Upper lobe of right lung (tissue), 1 donor: ENCODE measurements at regions not wholly inside any gene's neighbourhood (a gene's known extent, or its start where the extent isn't known, plus 50 kb on each side); places are given as distances from the start of the nearest gene placed in this dataset.

Source experiments
- ATAC-seq: fragments of 200-7000 bp; cut with Tn5 transposase; one replicate; pipeline ENCODE4 v1.9.1; 2020; ENCODE audit warnings: mild to moderate bottlenecking, moderate library complexity
- DNase-seq: peaks from one replicate; pipeline ENCODE4 v3.0.0-alpha.2; 2020
- H3K27ac ChIP-seq: fragments of 200-600 bp; one replicate; pipeline ENCODE4 v1.8.0; 2022
- H3K27me3 ChIP-seq: fragments of 200-600 bp; one replicate; pipeline ENCODE4 v1.8.0; 2022; ENCODE audit warnings: mild to moderate bottlenecking
- H3K36me3 ChIP-seq: fragments of 200-600 bp; one replicate; pipeline ENCODE4 v1.8.0; 2022
- H3K4me1 ChIP-seq: fragments of 200-600 bp; one replicate; pipeline ENCODE4 v1.8.0; 2022
- H3K4me3 ChIP-seq: fragments of 200-600 bp; one replicate; pipeline ENCODE4 v1.8.0; 2022; ENCODE audit warnings: mild to moderate bottlenecking
- H3K9me3 ChIP-seq: fragments of 200-600 bp; one replicate; pipeline ENCODE4 v1.8.0; 2022
- intact Hi-C: fragments of 100-400 bp; cut with DNase I; formaldehyde crosslinking; loops from one replicate; pipeline ENCODE4 v1.11.0; 2022
- TF ChIP-seq, protein P1 (sequence below): fragments of 200-600 bp; IDR thresholded peaks from one replicate; pipeline ENCODE4 v1.8.0; 2022; ENCODE audit warnings: antibody characterized with exemption
- donor health status: DM: no; HTN: yes; CAD: no; lungs with severe emphysema.

GRCh38 chr15:47529241-47529640 lies 188.1 kb upstream of the SEMA6D start:
- Histone ChIP-seq H3K27me3 (peaks cover 1% of the 10 kb centered on the region), H3K9me3 (no peaks in the 10 kb centered on the region), H3K36me3 (no peaks in the 10 kb centered on the region), H3K4me3 (no peak overlapping the region), H3K27ac (no peak overlapping the region), H3K4me1 (no peaks in the 10 kb centered on the region)
- TF ChIP-seq, protein P1, sequence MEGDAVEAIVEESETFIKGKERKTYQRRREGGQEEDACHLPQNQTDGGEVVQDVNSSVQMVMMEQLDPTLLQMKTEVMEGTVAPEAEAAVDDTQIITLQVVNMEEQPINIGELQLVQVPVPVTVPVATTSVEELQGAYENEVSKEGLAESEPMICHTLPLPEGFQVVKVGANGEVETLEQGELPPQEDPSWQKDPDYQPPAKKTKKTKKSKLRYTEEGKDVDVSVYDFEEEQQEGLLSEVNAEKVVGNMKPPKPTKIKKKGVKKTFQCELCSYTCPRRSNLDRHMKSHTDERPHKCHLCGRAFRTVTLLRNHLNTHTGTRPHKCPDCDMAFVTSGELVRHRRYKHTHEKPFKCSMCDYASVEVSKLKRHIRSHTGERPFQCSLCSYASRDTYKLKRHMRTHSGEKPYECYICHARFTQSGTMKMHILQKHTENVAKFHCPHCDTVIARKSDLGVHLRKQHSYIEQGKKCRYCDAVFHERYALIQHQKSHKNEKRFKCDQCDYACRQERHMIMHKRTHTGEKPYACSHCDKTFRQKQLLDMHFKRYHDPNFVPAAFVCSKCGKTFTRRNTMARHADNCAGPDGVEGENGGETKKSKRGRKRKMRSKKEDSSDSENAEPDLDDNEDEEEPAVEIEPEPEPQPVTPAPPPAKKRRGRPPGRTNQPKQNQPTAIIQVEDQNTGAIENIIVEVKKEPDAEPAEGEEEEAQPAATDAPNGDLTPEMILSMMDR = no peak
- no peak for ATAC-seq
- intact Hi-C loops = no loop called here
- DNase-seq = no peak

- no peaks in the 10 kb centered on the region for H3K36me3 ChIP-seq
- TF ChIP-seq, protein P1 = no peak
- peaks cover 6% of the 10 kb centered on the region for H3K27me3 ChIP-seq
- ATAC-seq (no peak), DNase-seq (no peak)
- no peak overlapping the region for H3K27ac ChIP-seq
- H3K4me1 ChIP-seq = no peaks in the 10 kb centered on the region
- no peaks in the 10 kb centered on the region for H3K9me3 ChIP-seq
- no peak overlapping the region for H3K4me3 ChIP-seq
- intact Hi-C loops = no loop called here
Observed at GRCh38 chr15:47534673-47535072, 182.6 kb upstream of the SEMA6D start.

- no peak for DNase-seq
- Histone ChIP-seq H3K27ac (no peak overlapping the region), H3K36me3 (no peaks in the 10 kb centered on the region), H3K9me3 (no peaks in the 10 kb centered on the region), H3K4me3 (no peak overlapping the region), H3K4me1 (no peaks in the 10 kb centered on the region), H3K27me3 (no peaks in the 10 kb centered on the region)
- TF ChIP-seq, protein P1 = no peak
- ATAC-seq = no peak
- intact Hi-C loops = no loop called here
Observed at GRCh38 chr15:47541562-47541961, 175.7 kb upstream of the SEMA6D start.

GRCh38 chr15:47542312-47542989 lies 174.9 kb upstream of the SEMA6D start:
- Histone ChIP-seq H3K27me3 (no peaks in the 10 kb centered on the region), H3K4me3 (no peak overlapping the region), H3K36me3 (no peaks in the 10 kb centered on the region), H3K9me3 (no peaks in the 10 kb centered on the region), H3K4me1 (no peaks in the 10 kb centered on the region), H3K27ac (no peak overlapping the region)
- intact Hi-C loops = no loop called here
- DNase-seq = no peak
- ATAC-seq = no peak
- TF ChIP-seq, protein P1 = no peak

DNA sequence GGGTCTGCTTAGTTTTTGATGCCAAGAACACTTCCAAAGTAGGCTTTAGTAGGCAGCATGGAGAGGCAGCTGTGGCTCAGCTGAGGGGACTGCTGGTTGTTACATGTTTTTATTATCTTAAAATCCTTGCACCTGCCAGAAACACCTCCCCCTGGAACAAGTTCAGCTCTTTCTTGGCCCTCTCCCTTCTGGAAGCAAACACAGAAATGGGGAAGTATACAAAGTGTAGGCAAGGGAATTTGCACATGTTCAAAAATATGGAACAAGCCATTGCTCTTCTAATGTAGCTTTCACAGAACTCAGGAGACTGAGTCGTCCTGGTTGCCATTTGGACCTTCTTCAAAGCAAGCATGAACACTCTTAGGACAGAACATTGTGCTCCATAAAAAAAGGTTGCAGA lies 169.1 kb upstream of the SEMA6D start:
- Histone ChIP-seq H3K36me3 (no peaks in the 10 kb centered on the region), H3K27me3 (no peaks in the 10 kb centered on the region), H3K9me3 (no peaks in the 10 kb centered on the region), H3K4me3 (no peak overlapping the region), H3K4me1 (no peaks in the 10 kb centered on the region), H3K27ac (no peak overlapping the region)
- no peak for ATAC-seq
- intact Hi-C loops = no loop called here
- no peak for DNase-seq
- TF ChIP-seq, protein P1 = no peak

DNA sequence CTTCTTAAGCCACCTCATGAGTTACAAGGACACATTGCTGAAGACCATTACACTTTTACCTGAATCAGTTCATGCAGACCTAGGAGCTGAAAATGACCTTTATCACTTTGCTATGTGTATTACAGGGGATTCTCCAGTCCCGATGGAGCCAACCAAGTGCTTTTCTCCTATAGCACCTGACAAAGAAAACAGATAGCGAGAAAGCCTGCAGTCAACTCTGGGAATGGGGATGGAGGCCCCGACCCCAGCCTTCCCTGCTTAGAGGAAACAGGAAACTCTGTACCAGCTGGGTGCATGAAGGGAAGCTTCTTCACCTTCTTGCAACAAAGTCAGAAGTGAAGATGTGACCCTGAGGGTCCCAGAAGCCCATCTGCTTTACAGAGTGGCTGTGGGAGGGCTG lies 168.3 kb upstream of the SEMA6D start:
- intact Hi-C loops = no loop called here
- H3K27ac ChIP-seq = no peak overlapping the region
- no peaks in the 10 kb centered on the region for H3K9me3 ChIP-seq
- TF ChIP-seq, protein P1 = no peak
- no peak overlapping the region for H3K4me3 ChIP-seq
- no peaks in the 10 kb centered on the region for H3K36me3 ChIP-seq
- H3K4me1 ChIP-seq = no peaks in the 10 kb centered on the region
- H3K27me3 ChIP-seq = no peaks in the 10 kb centered on the region
- no peak for DNase-seq
- ATAC-seq = no peak
